H1 (cell line): ENCODE measurements at regions not wholly inside any gene's neighbourhood (a gene's known extent, or its start where the extent isn't known, plus 50 kb on each side); places are given as distances from the start of the nearest gene placed in this dataset.

Experiments used
- ASH2L ChIP-seq: fragments of 200-600, 300-600 bp; sonication (generic); IDR thresholded peaks from one replicate; pipeline ENCODE4 v1.7.1; 2017; ENCODE audit warnings: low read length
- BACH1 ChIP-seq: IDR thresholded peaks from 2 replicates; pipeline ENCODE4 v1.6.1; 2012; ENCODE audit warnings: low read length, improper control_type of control experiment
- CHD1 ChIP-seq: IDR thresholded peaks from 2 replicates; pipeline ENCODE4 v1.6.1; 2012; ENCODE audit warnings: low read depth, low read length, improper control_type of control experiment
- CREB1 ChIP-seq: IDR thresholded peaks from 2 replicates; pipeline ENCODE4 v1.6.1; 2012; ENCODE audit warnings: inconsistent platforms
- GTF2F1 ChIP-seq: IDR thresholded peaks from 2 replicates; pipeline ENCODE4 v1.6.1; 2012; ENCODE audit warnings: low read depth, low read length, improper control_type of control experiment, borderline replicate concordance
- POLR2AphosphoS5 ChIP-seq: IDR thresholded peaks from 2 replicates; pipeline ENCODE4 v1.6.1; 2011; ENCODE audit warnings: low read depth, low read length
- SIX5 ChIP-seq: IDR thresholded peaks from 2 replicates; pipeline ENCODE4 v1.6.1; 2011; ENCODE audit warnings: mild to moderate bottlenecking, low read depth, low read length
- TBP ChIP-seq: IDR thresholded peaks from 2 replicates; pipeline ENCODE4 v1.6.1; 2011; ENCODE audit warnings: low read depth, low read length, improper control_type of control experiment
- TF ChIP-seq, protein P1 (sequence below): fragments of 300-600 bp; sonication (generic); IDR thresholded peaks from 2 replicates; pipeline ENCODE4 v1.7.1; 2012; ENCODE audit warnings: low read length, moderate library complexity, mild to moderate bottlenecking, inconsistent platforms; ENCODE audit not compliant: insufficient replicate concordance

DNA sequence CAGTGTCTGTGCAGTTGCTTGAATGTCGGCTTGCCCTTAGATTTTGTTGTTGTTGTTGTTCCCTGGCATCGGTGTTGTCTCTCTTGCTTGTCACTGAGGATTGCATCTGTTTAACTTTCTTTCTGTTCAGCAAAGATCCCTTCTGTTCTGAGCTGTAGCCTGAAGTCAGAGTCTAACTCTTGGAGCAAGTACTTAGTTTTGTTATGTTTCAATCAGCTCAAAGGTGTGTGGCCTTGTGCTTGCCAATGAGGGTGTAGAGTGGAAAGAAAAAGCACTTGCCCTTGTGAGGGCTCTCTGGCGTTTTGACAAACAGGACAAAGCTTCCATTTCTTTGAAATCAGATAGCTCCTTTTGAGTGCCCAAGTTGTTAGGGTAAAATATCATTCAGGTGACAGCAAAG lies 757.1 kb upstream of the CDH7 start (continued):
- TF ChIP-seq, protein P1, sequence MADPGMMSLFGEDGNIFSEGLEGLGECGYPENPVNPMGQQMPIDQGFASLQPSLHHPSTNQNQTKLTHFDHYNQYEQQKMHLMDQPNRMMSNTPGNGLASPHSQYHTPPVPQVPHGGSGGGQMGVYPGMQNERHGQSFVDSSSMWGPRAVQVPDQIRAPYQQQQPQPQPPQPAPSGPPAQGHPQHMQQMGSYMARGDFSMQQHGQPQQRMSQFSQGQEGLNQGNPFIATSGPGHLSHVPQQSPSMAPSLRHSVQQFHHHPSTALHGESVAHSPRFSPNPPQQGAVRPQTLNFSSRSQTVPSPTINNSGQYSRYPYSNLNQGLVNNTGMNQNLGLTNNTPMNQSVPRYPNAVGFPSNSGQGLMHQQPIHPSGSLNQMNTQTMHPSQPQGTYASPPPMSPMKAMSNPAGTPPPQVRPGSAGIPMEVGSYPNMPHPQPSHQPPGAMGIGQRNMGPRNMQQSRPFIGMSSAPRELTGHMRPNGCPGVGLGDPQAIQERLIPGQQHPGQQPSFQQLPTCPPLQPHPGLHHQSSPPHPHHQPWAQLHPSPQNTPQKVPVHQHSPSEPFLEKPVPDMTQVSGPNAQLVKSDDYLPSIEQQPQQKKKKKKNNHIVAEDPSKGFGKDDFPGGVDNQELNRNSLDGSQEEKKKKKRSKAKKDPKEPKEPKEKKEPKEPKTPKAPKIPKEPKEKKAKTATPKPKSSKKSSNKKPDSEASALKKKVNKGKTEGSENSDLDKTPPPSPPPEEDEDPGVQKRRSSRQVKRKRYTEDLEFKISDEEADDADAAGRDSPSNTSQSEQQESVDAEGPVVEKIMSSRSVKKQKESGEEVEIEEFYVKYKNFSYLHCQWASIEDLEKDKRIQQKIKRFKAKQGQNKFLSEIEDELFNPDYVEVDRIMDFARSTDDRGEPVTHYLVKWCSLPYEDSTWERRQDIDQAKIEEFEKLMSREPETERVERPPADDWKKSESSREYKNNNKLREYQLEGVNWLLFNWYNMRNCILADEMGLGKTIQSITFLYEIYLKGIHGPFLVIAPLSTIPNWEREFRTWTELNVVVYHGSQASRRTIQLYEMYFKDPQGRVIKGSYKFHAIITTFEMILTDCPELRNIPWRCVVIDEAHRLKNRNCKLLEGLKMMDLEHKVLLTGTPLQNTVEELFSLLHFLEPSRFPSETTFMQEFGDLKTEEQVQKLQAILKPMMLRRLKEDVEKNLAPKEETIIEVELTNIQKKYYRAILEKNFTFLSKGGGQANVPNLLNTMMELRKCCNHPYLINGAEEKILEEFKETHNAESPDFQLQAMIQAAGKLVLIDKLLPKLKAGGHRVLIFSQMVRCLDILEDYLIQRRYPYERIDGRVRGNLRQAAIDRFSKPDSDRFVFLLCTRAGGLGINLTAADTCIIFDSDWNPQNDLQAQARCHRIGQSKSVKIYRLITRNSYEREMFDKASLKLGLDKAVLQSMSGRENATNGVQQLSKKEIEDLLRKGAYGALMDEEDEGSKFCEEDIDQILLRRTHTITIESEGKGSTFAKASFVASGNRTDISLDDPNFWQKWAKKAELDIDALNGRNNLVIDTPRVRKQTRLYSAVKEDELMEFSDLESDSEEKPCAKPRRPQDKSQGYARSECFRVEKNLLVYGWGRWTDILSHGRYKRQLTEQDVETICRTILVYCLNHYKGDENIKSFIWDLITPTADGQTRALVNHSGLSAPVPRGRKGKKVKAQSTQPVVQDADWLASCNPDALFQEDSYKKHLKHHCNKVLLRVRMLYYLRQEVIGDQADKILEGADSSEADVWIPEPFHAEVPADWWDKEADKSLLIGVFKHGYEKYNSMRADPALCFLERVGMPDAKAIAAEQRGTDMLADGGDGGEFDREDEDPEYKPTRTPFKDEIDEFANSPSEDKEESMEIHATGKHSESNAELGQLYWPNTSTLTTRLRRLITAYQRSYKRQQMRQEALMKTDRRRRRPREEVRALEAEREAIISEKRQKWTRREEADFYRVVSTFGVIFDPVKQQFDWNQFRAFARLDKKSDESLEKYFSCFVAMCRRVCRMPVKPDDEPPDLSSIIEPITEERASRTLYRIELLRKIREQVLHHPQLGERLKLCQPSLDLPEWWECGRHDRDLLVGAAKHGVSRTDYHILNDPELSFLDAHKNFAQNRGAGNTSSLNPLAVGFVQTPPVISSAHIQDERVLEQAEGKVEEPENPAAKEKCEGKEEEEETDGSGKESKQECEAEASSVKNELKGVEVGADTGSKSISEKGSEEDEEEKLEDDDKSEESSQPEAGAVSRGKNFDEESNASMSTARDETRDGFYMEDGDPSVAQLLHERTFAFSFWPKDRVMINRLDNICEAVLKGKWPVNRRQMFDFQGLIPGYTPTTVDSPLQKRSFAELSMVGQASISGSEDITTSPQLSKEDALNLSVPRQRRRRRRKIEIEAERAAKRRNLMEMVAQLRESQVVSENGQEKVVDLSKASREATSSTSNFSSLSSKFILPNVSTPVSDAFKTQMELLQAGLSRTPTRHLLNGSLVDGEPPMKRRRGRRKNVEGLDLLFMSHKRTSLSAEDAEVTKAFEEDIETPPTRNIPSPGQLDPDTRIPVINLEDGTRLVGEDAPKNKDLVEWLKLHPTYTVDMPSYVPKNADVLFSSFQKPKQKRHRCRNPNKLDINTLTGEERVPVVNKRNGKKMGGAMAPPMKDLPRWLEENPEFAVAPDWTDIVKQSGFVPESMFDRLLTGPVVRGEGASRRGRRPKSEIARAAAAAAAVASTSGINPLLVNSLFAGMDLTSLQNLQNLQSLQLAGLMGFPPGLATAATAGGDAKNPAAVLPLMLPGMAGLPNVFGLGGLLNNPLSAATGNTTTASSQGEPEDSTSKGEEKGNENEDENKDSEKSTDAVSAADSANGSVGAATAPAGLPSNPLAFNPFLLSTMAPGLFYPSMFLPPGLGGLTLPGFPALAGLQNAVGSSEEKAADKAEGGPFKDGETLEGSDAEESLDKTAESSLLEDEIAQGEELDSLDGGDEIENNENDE, result no peak
- no peak for TF ChIP-seq SIX5
- TF ChIP-seq TBP, result no peak
- no peak for TF ChIP-seq CHD1
- no peak for TF ChIP-seq BACH1
- TF ChIP-seq GTF2F1, result no peak
- TF ChIP-seq CREB1, result no peak
- no peak for TF ChIP-seq POLR2AphosphoS5
- TF ChIP-seq ASH2L, result no peak
- TF ChIP-seq, all 59 proteins: peak for 0
